Suprapubic skin (tissue), 4 donors: ENCODE measurements at regions not wholly inside any gene's neighbourhood (a gene's known extent, or its start where the extent isn't known, plus 50 kb on each side); places are given as distances from the start of the nearest gene placed in this dataset.

ENCODE experiments used
- DNase-seq, 2 donors: peaks; one replicate each; pipeline ENCODE4 v3.0.0-alpha.2; 2019; ENCODE audit warnings: low spot score in 2 of 2
- H3K27ac ChIP-seq: fragments of 200-600 bp; sonication (generic); one replicate; pipeline ENCODE4 v1.5.1; 2019
- H3K27me3 ChIP-seq: fragments of 200-600 bp; sonication (generic); one replicate; pipeline ENCODE4 v1.5.1; 2019
- H3K36me3 ChIP-seq: fragments of 200-600 bp; sonication (generic); one replicate; pipeline ENCODE4 v1.5.1; 2019
- H3K4me1 ChIP-seq: fragments of 200-600 bp; sonication (generic); one replicate; pipeline ENCODE4 v1.5.1; 2019
- H3K4me3 ChIP-seq: fragments of 200-600 bp; sonication (generic); one replicate; pipeline ENCODE4 v1.5.1; 2019; ENCODE audit warnings: mild to moderate bottlenecking
- H3K9me3 ChIP-seq: fragments of 200-600 bp; sonication (generic); one replicate; pipeline ENCODE4 v1.5.1; 2019
- EP300 ChIP-seq: sonication (generic); formaldehyde crosslinking; IDR thresholded peaks from one replicate; pipeline ENCODE4 v1.6.1; 2017; ENCODE audit warnings: antibody characterized with exemption
- POLR2A ChIP-seq, 2 donors: fragments of 450-650 bp; IDR thresholded peaks; one replicate each; pipeline ENCODE4 v1.6.1; 2017; ENCODE audit warnings: antibody characterized with exemption in 2 of 2, mild to moderate bottlenecking in 2 of 2, moderate library complexity in 2 of 2
- POLR2AphosphoS5 ChIP-seq, 3 donors: sonication (generic); formaldehyde crosslinking; IDR thresholded peaks; one replicate each; pipeline ENCODE4 v1.6.1; 2017; ENCODE audit warnings: antibody characterized with exemption in 3 of 3
- WGBS: methylation state at CpG from one replicate; pipeline ENCODE4 v1.1.5; 2018; 5-methylcytosine and 5-hydroxymethylcytosine counted together
- TF ChIP-seq, protein P1 (sequence below), 2 donors: fragments of 200-600 bp in 1 of 2; fragments of 450-650 bp in 1 of 2; sonication (generic) in 1 of 2; IDR thresholded peaks; one replicate each; pipeline ENCODE4 v1.5.1; 2016 to 2019; ENCODE audit warnings: antibody characterized with exemption in 2 of 2, mild to moderate bottlenecking in 1 of 2, moderate library complexity in 1 of 2

DNA sequence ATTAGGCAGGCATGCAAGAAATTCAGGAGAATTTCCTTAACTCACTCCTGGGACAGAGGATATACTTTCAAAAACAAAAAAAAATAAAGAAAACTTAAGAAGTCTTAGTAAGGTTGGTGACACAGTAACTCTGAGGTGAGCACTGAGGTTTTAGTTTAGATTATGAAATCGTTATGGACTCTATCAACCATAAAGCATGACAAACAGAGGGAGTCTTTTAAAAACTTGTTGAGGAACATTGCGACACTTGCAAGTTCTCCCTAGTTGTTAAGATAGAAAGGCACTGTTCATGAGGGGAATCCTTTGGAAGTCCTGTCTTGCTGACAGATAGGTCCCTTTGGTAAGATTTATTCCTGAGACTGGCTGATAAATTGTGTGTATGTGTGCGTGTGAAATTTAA, 194.3 kb upstream of the ERBB4 start:
- no peak overlapping the region for H3K27ac ChIP-seq
- no peaks in the 10 kb centered on the region for H3K36me3 ChIP-seq
- no peaks in the 10 kb centered on the region for H3K4me1 ChIP-seq
- H3K27me3 ChIP-seq = no peaks in the 10 kb centered on the region
- no peaks in the 10 kb centered on the region for H3K9me3 ChIP-seq
- WGBS = 90% methylated on average over 3 of the region's 3 CpGs
- no peak for TF ChIP-seq POLR2AphosphoS5 (IDR thresholded peaks at IDR 0.05)
- TF ChIP-seq, protein P1, sequence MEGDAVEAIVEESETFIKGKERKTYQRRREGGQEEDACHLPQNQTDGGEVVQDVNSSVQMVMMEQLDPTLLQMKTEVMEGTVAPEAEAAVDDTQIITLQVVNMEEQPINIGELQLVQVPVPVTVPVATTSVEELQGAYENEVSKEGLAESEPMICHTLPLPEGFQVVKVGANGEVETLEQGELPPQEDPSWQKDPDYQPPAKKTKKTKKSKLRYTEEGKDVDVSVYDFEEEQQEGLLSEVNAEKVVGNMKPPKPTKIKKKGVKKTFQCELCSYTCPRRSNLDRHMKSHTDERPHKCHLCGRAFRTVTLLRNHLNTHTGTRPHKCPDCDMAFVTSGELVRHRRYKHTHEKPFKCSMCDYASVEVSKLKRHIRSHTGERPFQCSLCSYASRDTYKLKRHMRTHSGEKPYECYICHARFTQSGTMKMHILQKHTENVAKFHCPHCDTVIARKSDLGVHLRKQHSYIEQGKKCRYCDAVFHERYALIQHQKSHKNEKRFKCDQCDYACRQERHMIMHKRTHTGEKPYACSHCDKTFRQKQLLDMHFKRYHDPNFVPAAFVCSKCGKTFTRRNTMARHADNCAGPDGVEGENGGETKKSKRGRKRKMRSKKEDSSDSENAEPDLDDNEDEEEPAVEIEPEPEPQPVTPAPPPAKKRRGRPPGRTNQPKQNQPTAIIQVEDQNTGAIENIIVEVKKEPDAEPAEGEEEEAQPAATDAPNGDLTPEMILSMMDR (IDR thresholded peaks at IDR 0.05) = no peak
- no peak for TF ChIP-seq EP300
- TF ChIP-seq POLR2A (IDR thresholded peaks at IDR 0.05) = no peak
- no peak overlapping the region for H3K4me3 ChIP-seq
- no peak for DNase-seq

DNA sequence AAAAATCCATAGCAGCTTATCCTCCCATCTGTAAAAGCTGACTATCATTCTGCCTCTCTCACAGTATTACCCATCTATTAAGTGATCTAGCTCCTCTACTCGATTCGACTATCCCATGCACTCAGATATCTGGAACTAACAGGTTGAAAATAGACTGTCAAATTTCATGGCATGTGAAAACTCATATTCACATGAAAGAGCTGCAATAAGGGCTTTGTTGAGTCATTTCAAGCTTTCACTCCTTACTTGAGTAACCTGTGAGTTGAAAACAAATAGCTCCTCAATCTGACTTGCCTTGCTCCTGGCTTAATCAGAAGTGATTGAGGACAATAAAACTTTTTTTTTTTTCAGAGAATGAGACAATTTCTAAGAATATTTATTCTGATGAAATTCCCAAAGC, 192.4 kb upstream of the ERBB4 start:
- TF ChIP-seq POLR2A (IDR thresholded peaks at IDR 0.05) = no peak
- TF ChIP-seq EP300 = no peak
- TF ChIP-seq, protein P1 (IDR thresholded peaks at IDR 0.05) = no peak
- no peak for TF ChIP-seq POLR2AphosphoS5 (IDR thresholded peaks at IDR 0.05)
- WGBS = 90% methylated on average over 2 of the region's 2 CpGs
- H3K4me1 ChIP-seq = no peaks in the 10 kb centered on the region

DNA sequence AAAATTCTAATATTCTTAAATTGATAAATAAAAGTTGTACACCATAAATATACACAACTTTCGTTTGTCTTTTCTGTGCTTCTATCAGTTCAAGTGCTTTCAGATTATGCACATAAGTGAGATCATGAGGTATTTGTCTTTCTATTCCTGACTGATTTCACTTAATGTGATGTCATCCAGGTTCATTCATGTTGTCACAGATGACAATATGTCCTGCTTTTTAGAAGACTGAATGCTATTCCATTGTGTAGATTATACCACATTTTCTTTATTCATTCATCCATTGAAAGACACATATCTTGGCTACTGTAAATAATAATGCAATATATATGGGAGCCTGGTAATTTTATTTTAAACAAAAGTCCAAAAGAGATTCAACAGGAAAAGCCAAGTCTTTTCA, 190.1 kb upstream of the ERBB4 start:
- WGBS = 84% methylated on average over 1 of the region's 1 CpG
- DNase-seq = no peak
- Histone ChIP-seq H3K4me3 (no peak overlapping the region), H3K4me1 (no peaks in the 10 kb centered on the region), H3K9me3 (no peaks in the 10 kb centered on the region), H3K27ac (no peak overlapping the region), H3K27me3 (no peaks in the 10 kb centered on the region), H3K36me3 (no peaks in the 10 kb centered on the region)
- TF ChIP-seq, protein P1 (IDR thresholded peaks at IDR 0.05) = no peak
- no peak for TF ChIP-seq EP300
- no peak for TF ChIP-seq POLR2AphosphoS5 (IDR thresholded peaks at IDR 0.05)
- TF ChIP-seq POLR2A (IDR thresholded peaks at IDR 0.05) = no peak

More for the DNA sequence above, 192.4 kb upstream of the ERBB4 start:
- DNase-seq = no peak
- H3K27me3 ChIP-seq = no peaks in the 10 kb centered on the region
- H3K36me3 ChIP-seq = no peaks in the 10 kb centered on the region
- H3K27ac ChIP-seq = no peak overlapping the region
- no peak overlapping the region for H3K4me3 ChIP-seq
- H3K9me3 ChIP-seq = no peaks in the 10 kb centered on the region

DNA sequence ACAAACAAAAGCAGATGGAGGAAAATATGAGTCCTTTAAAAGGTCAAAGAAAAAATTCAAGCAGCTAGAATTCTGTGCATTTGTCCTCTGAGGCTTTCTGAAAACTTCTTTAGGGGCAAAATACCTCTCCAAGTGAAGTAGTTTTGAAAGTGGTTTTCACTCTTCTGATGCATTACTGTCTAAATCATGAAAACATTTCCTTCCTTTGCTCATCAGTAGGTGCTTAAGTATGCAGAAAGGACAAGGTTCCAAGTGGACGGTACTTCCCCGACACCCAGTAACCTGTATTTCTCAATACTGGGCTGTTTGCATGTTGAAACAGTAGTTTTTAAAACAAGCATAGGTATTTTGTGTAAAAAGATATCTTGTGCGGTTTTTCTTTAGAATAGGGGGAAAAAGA, 189.1 kb upstream of the ERBB4 start:
- H3K4me3 ChIP-seq = no peak overlapping the region
- WGBS = 77% methylated on average over 3 of the region's 3 CpGs
- no peaks in the 10 kb centered on the region for H3K36me3 ChIP-seq
- no peak overlapping the region for H3K27ac ChIP-seq
- no peaks in the 10 kb centered on the region for H3K27me3 ChIP-seq
- H3K4me1 ChIP-seq = no peaks in the 10 kb centered on the region
- no peaks in the 10 kb centered on the region for H3K9me3 ChIP-seq
- DNase-seq = no peak
- TF ChIP-seq, protein P1 (IDR thresholded peaks at IDR 0.05) = no peak
- no peak for TF ChIP-seq POLR2A (IDR thresholded peaks at IDR 0.05)
- TF ChIP-seq POLR2AphosphoS5 (IDR thresholded peaks at IDR 0.05) = no peak
- TF ChIP-seq EP300 = no peak

DNA sequence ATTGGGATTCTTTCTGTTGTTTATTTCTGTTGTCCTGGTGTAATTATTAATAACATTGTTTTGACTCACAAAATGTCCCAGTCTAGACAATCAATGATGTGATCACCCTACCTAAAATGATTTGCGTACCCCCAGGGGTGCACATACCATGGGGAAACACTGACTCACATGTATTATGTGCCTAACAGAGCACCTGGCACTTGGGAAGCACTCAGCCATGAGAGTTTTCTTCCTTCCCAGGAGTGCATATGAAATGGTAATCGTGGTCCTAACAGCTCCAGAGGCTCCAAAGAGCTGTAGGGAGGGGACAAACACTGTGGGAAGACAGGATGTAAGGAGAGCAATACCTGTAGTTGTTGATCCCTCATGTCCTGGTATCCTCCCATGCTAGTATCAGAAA, 187.8 kb upstream of the ERBB4 start:
- Histone ChIP-seq H3K27ac (no peak overlapping the region), H3K27me3 (no peaks in the 10 kb centered on the region), H3K36me3 (no peaks in the 10 kb centered on the region), H3K4me3 (no peak overlapping the region), H3K9me3 (no peaks in the 10 kb centered on the region), H3K4me1 (no peaks in the 10 kb centered on the region)
- DNase-seq = no peak
- WGBS = 65% methylated on average over 2 of the region's 2 CpGs
- TF ChIP-seq POLR2AphosphoS5 (IDR thresholded peaks at IDR 0.05) = no peak
- TF ChIP-seq POLR2A (IDR thresholded peaks at IDR 0.05) = no peak
- no peak for TF ChIP-seq EP300
- TF ChIP-seq, protein P1 (IDR thresholded peaks at IDR 0.05) = no peak
